HG02840 (cell line): ENCODE measurements at regions not wholly inside any gene's neighbourhood (a gene's known extent, or its start where the extent isn't known, plus 50 kb on each side); places are given as distances from the start of the nearest gene placed in this dataset.
"Not testable (repeated sequence)": the region's sequence is repeated elsewhere in the genome, so short reads cannot be mapped to it uniquely, and the experiment has no call there.

ENCODE experiments used
- ATAC-seq: cut with Tn5 transposase; IDR thresholded peaks from one replicate; pipeline ENCODE4 v1.9.1; 2021; ENCODE audit warnings: mild to moderate bottlenecking, moderate library complexity, moderate number of reproducible peaks; ENCODE audit not compliant: unreplicated experiment, low FRiP score

GRCh38 chr5:162209005-162209605, 141.5 kb downstream of the GABRG2 start:
- peak; percentile 83 for ATAC-seq

- ATAC-seq, result no peak
Observed at GRCh38 chr5:162214551-162214950, 147.0 kb downstream of the GABRG2 start.

- ATAC-seq, result no peak
Observed at GRCh38 chr5:162217037-162217436, 149.5 kb downstream of the GABRG2 start.

- no peak for ATAC-seq
Observed at GRCh38 chr5:162221910-162222309, 154.3 kb downstream of the GABRG2 start.

GRCh38 chr5:162227075-162227474, 159.5 kb downstream of the GABRG2 start:
- no peak for ATAC-seq

- ATAC-seq, result no peak
Observed at GRCh38 chr5:162230348-162230747, 162.8 kb downstream of the GABRG2 start.

GRCh38 chr5:162231522-162231921, 163.9 kb downstream of the GABRG2 start:
- no peak for ATAC-seq

- ATAC-seq, result no peak
Observed at GRCh38 chr5:162240734-162241133, 173.2 kb downstream of the GABRG2 start.

GRCh38 chr5:162242416-162242815, 174.8 kb downstream of the GABRG2 start:
- ATAC-seq, result no peak

GRCh38 chr5:162243651-162244050, 176.1 kb downstream of the GABRG2 start:
- ATAC-seq, result no peak

GRCh38 chr5:162248107-162248713, 180.6 kb downstream of the GABRG2 start:
- ATAC-seq, result no peak

GRCh38 chr5:162256711-162257110, 189.1 kb downstream of the GABRG2 start:
- no peak for ATAC-seq

- ATAC-seq, result peak; percentile 64
Observed at GRCh38 chr5:162268694-162269481, 201.3 kb downstream of the GABRG2 start.

- ATAC-seq, result no peak
Observed at GRCh38 chr5:162272417-162272816, 204.8 kb downstream of the GABRG2 start.

- ATAC-seq, result no peak
Observed at GRCh38 chr5:162274679-162275078, 207.1 kb downstream of the GABRG2 start.

GRCh38 chr5:162275387-162275786, 207.8 kb downstream of the GABRG2 start:
- ATAC-seq, result not testable (repeated sequence)

GRCh38 chr5:162282191-162282590, 214.6 kb downstream of the GABRG2 start:
- ATAC-seq, result no peak

GRCh38 chr5:162283609-162284008, 216.0 kb downstream of the GABRG2 start:
- no peak for ATAC-seq

- ATAC-seq, result peak; percentile 82
Observed at GRCh38 chr5:162288647-162289296, 221.2 kb downstream of the GABRG2 start.

GRCh38 chr5:162289489-162289888, 221.9 kb downstream of the GABRG2 start:
- no peak for ATAC-seq

- no peak for ATAC-seq
Observed at GRCh38 chr5:162299793-162300192, 232.2 kb downstream of the GABRG2 start.
